ENCODE measurements at regions not wholly inside any gene's neighbourhood (a gene's known extent, or its start where the extent isn't known, plus 50 kb on each side); places are given as distances from the start of the nearest gene placed in this dataset.

- no peak for TF ChIP-seq CTCF (IDR thresholded peaks at IDR 0.05; ENCODE audit: poor library complexity)
- no peak for TF ChIP-seq EZH2phosphoT487 (IDR thresholded peaks at IDR 0.05; ENCODE audit: low read depth, severe bottlenecking, unreplicated experiment)
Measured at GRCh38 chrX:124592744-124593143, 246.4 kb downstream of the SH2D1A start.
